Nephron progenitor cell (in vitro differentiated cells): ENCODE measurements at regions not wholly inside any gene's neighbourhood (a gene's known extent, or its start where the extent isn't known, plus 50 kb on each side); places are given as distances from the start of the nearest gene placed in this dataset.

ENCODE experiments used
- DNase-seq: peaks from one replicate; pipeline ENCODE4 v3.0.0; 2021
- H3K27ac Mint-ChIP-seq: 2 replicates; pipeline ENCODE4 v1.8.0; 2021; ENCODE audit warnings: mild to moderate bottlenecking, moderate library complexity, mixed read lengths
- H3K27me3 Mint-ChIP-seq: 2 replicates; pipeline ENCODE4 v1.8.0; 2021; ENCODE audit warnings: mild to moderate bottlenecking, low read depth, mixed read lengths; ENCODE audit not compliant: poor library complexity
- H3K36me3 Mint-ChIP-seq: 2 replicates; pipeline ENCODE4 v1.8.0; 2021; ENCODE audit warnings: low read depth, mixed read lengths
- H3K4me1 Mint-ChIP-seq: 2 replicates; pipeline ENCODE4 v1.8.0; 2021; ENCODE audit warnings: mixed read lengths
- H3K4me3 Mint-ChIP-seq: 2 replicates; pipeline ENCODE4 v1.8.0; 2021; ENCODE audit warnings: mild to moderate bottlenecking, moderate library complexity, mixed read lengths
- H3K9me3 Mint-ChIP-seq: 2 replicates; pipeline ENCODE4 v1.8.0; 2021; ENCODE audit warnings: mild to moderate bottlenecking, moderate library complexity, mixed read lengths
- CTCF ChIP-seq: fragments of 200-600 bp; sonication (generic); IDR thresholded peaks from 2 replicates; pipeline ENCODE4 v1.5.0; 2021; ENCODE audit warnings: antibody characterized with exemption

DNA sequence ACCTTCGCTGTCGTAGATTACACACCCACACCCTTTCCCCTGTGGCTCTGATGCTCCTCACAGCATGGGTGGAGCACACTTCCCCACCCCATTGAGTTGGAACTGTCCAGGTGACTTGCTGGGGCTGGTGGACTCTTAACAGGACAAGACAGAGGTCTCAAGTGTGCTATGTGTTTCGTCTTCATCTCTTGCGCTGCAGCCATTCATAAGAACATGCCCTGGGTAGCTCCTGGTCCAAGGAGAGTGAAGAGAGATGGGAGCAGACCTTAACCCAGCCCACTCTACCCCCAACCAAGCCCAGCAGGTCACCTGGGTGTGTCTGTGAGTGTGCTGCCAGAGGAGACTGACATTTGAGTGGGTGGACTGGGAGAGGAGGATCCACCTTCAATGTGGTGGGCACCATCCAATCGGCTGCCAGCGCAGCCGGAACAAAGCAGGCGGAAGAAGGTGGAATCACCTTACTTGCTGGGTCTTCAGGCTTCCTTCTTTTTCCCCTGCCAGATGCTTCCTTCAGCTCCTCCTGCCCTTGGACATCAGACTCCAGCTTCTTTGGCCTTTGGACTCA is 112.4 kb downstream of the HTR5A start:
- DNase-seq, result no peak
- Mint-ChIP-seq H3K4me1 (no peaks in the 10 kb centered on the region), H3K4me3 (no peak overlapping the region), H3K27ac (no peak overlapping the region), H3K27me3 (peaks cover 3% of the 10 kb centered on the region), H3K9me3 (peaks cover 72% of the 10 kb centered on the region), H3K36me3 (peaks cover 6% of the 10 kb centered on the region)
- no peak for TF ChIP-seq CTCF

GRCh38 chr7:155183655-155184054 is 113.5 kb downstream of the HTR5A start:
- H3K36me3 Mint-ChIP-seq, result peaks cover 6% of the 10 kb centered on the region
- H3K4me1 Mint-ChIP-seq, result no peaks in the 10 kb centered on the region
- H3K27ac Mint-ChIP-seq, result no peak overlapping the region
- no peak for DNase-seq
- peaks cover 5% of the 10 kb centered on the region for H3K27me3 Mint-ChIP-seq
- no peak overlapping the region for H3K4me3 Mint-ChIP-seq
- H3K9me3 Mint-ChIP-seq, result peaks cover 77% of the 10 kb centered on the region
- TF ChIP-seq CTCF, result no peak

DNA sequence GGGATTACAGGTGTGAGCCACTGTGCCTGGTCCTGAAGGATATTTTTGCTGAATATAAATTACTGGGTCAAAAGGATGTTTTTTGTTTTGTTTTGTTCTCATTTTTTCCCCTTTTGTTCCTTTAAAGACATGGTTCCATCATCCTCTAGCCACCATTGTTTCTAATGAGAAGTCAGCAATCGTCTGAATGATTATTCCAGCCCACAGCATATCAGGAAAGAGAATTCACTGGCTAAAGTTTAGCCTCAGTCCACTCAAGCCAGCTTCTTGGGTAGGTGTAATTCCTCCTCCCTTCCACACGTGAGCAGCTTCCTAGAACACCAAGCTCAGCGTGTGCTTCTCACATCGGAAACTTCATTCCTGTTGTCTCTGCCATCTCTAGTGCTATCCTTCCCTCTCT is 112.8 kb upstream of the INSIG1 start:
- no peak for TF ChIP-seq CTCF
- H3K36me3 Mint-ChIP-seq, result peaks cover 6% of the 10 kb centered on the region
- no peak overlapping the region for H3K4me3 Mint-ChIP-seq
- no peak overlapping the region for H3K27ac Mint-ChIP-seq
- DNase-seq, result no peak
- peaks cover 9% of the 10 kb centered on the region for H3K27me3 Mint-ChIP-seq
- H3K4me1 Mint-ChIP-seq, result peaks cover 7% of the 10 kb centered on the region
- H3K9me3 Mint-ChIP-seq, result peaks cover 74% of the 10 kb centered on the region

- H3K27me3 Mint-ChIP-seq, result peaks cover 16% of the 10 kb centered on the region
- peaks cover 6% of the 10 kb centered on the region for H3K36me3 Mint-ChIP-seq
- no peak overlapping the region for H3K27ac Mint-ChIP-seq
- no peak for TF ChIP-seq CTCF
- H3K4me1 Mint-ChIP-seq, result peaks cover 17% of the 10 kb centered on the region
- peaks cover 61% of the 10 kb centered on the region for H3K9me3 Mint-ChIP-seq
- no peak overlapping the region for H3K4me3 Mint-ChIP-seq
- DNase-seq, result no peak
Measured at GRCh38 chr7:155187061-155187785, 110.5 kb upstream of the INSIG1 start.

GRCh38 chr7:155188357-155188756 is 109.3 kb upstream of the INSIG1 start:
- no peak for TF ChIP-seq CTCF
- Mint-ChIP-seq H3K9me3 (peaks cover 57% of the 10 kb centered on the region), H3K4me3 (no peak overlapping the region), H3K36me3 (peaks cover 6% of the 10 kb centered on the region), H3K4me1 (peaks cover 22% of the 10 kb centered on the region), H3K27ac (no peak overlapping the region), H3K27me3 (peaks cover 26% of the 10 kb centered on the region)
- no peak for DNase-seq
